ENCODE measurements at regions not wholly inside any gene's neighbourhood (a gene's known extent, or its start where the extent isn't known, plus 50 kb on each side); places are given as distances from the start of the nearest gene placed in this dataset.

DNA sequence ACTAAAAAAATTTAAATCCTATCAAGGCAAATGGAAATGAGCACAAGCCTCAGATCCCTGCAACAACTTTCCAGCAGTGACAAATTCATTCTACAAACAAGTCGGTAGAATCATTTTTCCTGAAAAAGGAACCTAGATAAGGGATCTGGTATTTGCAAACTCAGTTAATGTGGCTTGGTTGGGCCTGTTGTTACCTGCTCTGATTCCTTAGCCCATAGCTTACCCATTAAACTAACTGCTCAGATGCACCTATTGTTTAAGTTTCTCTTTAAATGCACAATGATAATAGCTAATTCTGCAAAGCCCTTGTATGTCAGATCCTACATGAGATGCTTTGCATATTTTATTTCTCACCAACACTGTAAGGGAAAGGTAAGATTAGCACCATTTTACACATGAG, 377.4 kb upstream of the RGMA start:
- no peak overlapping the region for H3K4me3 ChIP-seq (ENCODE audit: low read depth, low read length)
- H3K36me3 ChIP-seq (replicated peaks): no peaks in the 10 kb centered on the region
- TF ChIP-seq, protein P1, sequence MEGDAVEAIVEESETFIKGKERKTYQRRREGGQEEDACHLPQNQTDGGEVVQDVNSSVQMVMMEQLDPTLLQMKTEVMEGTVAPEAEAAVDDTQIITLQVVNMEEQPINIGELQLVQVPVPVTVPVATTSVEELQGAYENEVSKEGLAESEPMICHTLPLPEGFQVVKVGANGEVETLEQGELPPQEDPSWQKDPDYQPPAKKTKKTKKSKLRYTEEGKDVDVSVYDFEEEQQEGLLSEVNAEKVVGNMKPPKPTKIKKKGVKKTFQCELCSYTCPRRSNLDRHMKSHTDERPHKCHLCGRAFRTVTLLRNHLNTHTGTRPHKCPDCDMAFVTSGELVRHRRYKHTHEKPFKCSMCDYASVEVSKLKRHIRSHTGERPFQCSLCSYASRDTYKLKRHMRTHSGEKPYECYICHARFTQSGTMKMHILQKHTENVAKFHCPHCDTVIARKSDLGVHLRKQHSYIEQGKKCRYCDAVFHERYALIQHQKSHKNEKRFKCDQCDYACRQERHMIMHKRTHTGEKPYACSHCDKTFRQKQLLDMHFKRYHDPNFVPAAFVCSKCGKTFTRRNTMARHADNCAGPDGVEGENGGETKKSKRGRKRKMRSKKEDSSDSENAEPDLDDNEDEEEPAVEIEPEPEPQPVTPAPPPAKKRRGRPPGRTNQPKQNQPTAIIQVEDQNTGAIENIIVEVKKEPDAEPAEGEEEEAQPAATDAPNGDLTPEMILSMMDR (IDR thresholded peaks at IDR 0.05; ENCODE audit: low read depth, low read length, missing control alignments): no peak
- DNase-seq: no peak
- no peaks in the 10 kb centered on the region for H3K27me3 ChIP-seq (replicated peaks)
- H3K27ac ChIP-seq: no peak overlapping the region
- in situ Hi-C loops (cut with HindIII; ENCODE audit: low pct_ligation_motif_present, low sequenced_read_pairs): no loop called here

GRCh38 chr15:93462690-93463089, 373.7 kb upstream of the RGMA start:
- no peaks in the 10 kb centered on the region for H3K27me3 ChIP-seq (replicated peaks)
- DNase-seq: no peak
- no peak overlapping the region for H3K27ac ChIP-seq
- H3K4me3 ChIP-seq (ENCODE audit: low read depth, low read length): no peak overlapping the region
- in situ Hi-C loops (cut with HindIII; ENCODE audit: low pct_ligation_motif_present, low sequenced_read_pairs): no loop called here
- TF ChIP-seq, protein P1 (IDR thresholded peaks at IDR 0.05; ENCODE audit: low read depth, low read length, missing control alignments): no peak
- no peaks in the 10 kb centered on the region for H3K36me3 ChIP-seq (replicated peaks)

GRCh38 chr15:93460717-93461116, 371.7 kb upstream of the RGMA start:
- DNase-seq: no peak
- Histone ChIP-seq H3K4me3 (ENCODE audit: low read depth, low read length) (no peak overlapping the region), H3K27me3 (replicated peaks) (no peaks in the 10 kb centered on the region), H3K36me3 (replicated peaks) (no peaks in the 10 kb centered on the region), H3K27ac (no peak overlapping the region)
- in situ Hi-C loops (cut with HindIII; ENCODE audit: low pct_ligation_motif_present, low sequenced_read_pairs): no loop called here
- TF ChIP-seq, protein P1 (IDR thresholded peaks at IDR 0.05; ENCODE audit: low read depth, low read length, missing control alignments): no peak

DNA sequence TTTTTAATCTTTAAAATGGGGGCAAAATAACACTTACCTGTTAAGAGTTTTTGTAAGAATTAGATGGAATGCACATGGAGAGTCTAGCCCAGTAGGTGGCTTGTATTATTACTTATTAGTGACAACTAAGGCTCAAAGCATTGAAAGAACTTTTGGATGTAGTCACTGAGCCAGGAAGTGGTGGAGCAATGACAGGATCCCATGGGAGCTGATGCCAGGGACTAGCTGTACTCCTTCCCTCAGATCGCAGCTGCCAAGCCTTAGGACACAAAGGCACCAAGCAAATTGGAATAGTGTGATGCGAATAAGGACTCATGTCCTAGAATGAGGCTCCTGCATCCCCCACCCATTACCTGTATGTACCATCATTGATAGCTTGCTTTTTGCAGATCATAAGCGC, 370.4 kb upstream of the RGMA start:
- DNase-seq: no peak
- in situ Hi-C loops (cut with HindIII; ENCODE audit: low pct_ligation_motif_present, low sequenced_read_pairs): no loop called here
- no peak overlapping the region for H3K27ac ChIP-seq
- no peaks in the 10 kb centered on the region for H3K36me3 ChIP-seq (replicated peaks)
- H3K27me3 ChIP-seq (replicated peaks): no peaks in the 10 kb centered on the region
- TF ChIP-seq, protein P1 (IDR thresholded peaks at IDR 0.05; ENCODE audit: low read depth, low read length, missing control alignments): no peak
- no peak overlapping the region for H3K4me3 ChIP-seq (ENCODE audit: low read depth, low read length)

DNA sequence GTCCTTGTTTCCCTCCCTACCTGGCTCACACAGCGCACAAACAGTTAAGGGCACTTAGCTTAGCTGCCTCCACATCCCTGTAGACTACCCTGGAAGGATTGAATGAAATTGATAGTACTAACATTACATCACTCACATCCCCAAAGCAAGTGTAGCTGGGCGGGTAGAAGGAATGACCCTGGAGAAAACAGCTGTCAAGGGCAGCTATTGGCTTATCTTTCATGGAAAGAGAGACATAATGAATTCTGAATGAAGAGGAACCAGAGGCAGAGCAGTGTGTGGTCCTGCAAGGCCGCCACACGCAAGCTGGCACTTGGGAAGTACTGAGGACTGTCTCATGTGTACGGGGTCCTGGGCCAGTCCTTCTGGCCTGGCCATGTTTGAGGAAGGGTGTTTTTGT, 369.6 kb upstream of the RGMA start:
- DNase-seq: no peak
- no peaks in the 10 kb centered on the region for H3K36me3 ChIP-seq (replicated peaks)
- no peaks in the 10 kb centered on the region for H3K27me3 ChIP-seq (replicated peaks)
- no peak overlapping the region for H3K4me3 ChIP-seq (ENCODE audit: low read depth, low read length)
- in situ Hi-C loops (cut with HindIII; ENCODE audit: low pct_ligation_motif_present, low sequenced_read_pairs): no loop called here
- TF ChIP-seq, protein P1 (IDR thresholded peaks at IDR 0.05; ENCODE audit: low read depth, low read length, missing control alignments): no peak
- H3K27ac ChIP-seq: no peak overlapping the region

DNA sequence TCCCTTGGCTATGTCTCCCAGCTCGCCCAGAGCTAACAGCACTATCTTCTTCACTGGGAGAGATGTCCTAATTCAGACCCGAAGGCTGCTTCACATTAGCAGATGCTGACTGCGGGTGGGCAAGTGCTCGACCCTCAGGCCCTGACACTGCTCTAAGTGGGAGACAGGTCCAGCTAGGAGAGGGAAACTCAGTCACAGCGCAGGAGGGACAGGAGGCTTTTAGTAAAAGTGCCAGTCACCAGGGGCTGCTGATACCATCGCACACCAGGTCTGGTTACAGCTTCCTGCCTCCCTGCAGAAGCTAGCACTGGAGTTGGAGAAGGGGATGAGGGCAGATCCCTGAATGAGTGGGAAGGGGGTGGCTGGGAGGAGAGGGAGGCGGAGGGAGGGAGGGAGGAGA, 365.8 kb upstream of the RGMA start:
- no peaks in the 10 kb centered on the region for H3K36me3 ChIP-seq (replicated peaks)
- no peak overlapping the region for H3K4me3 ChIP-seq (ENCODE audit: low read depth, low read length)
- H3K27me3 ChIP-seq (replicated peaks): no peaks in the 10 kb centered on the region
- DNase-seq: no peak
- in situ Hi-C loops (cut with HindIII; ENCODE audit: low pct_ligation_motif_present, low sequenced_read_pairs): no loop called here
- no peak overlapping the region for H3K27ac ChIP-seq
- TF ChIP-seq, protein P1 (IDR thresholded peaks at IDR 0.05; ENCODE audit: low read depth, low read length, missing control alignments): no peak

Measured in brain microvascular endothelial cell (primary cell).